Astrocyte (in vitro differentiated cells and primary cell): ENCODE measurements at regions not wholly inside any gene's neighbourhood (a gene's known extent, or its start where the extent isn't known, plus 50 kb on each side); places are given as distances from the start of the nearest gene placed in this dataset.

Experiments used
- DNase-seq: peaks from one replicate; pipeline ENCODE4 v3.0.0-alpha.2; 2010; ENCODE audit warnings: low read depth
- FAIRE-seq: peaks from 2 replicates; lab custom pipeline; 2011; peaks lifted over from hg19 to GRCh38; lab: Jason Lieb, UNC
- H2AFZ ChIP-seq: 2 replicates; pipeline ENCODE4 v1.6.0; 2012; ENCODE audit warnings: low read depth, low read length, inconsistent platforms
- H3K27ac ChIP-seq: 2 replicates; pipeline ENCODE4 v1.5.1; 2011; ENCODE audit warnings: low read depth, low read length, inconsistent platforms
- H3K27me3 ChIP-seq: 2 replicates; pipeline ENCODE4 v1.6.0; 2011; ENCODE audit warnings: low read length, inconsistent platforms; ENCODE audit not compliant: insufficient read depth
- H3K36me3 ChIP-seq: 2 replicates; pipeline ENCODE4 v1.5.1; 2011; ENCODE audit warnings: low read length, inconsistent platforms; ENCODE audit not compliant: insufficient read depth
- H3K4me1 ChIP-seq: 2 replicates; pipeline ENCODE4 v1.5.1; 2011; ENCODE audit warnings: low read length, inconsistent platforms; ENCODE audit not compliant: insufficient read depth
- H3K4me2 ChIP-seq: 2 replicates; pipeline ENCODE4 v1.6.0; 2012; ENCODE audit warnings: low read length, inconsistent platforms
- H3K4me3 ChIP-seq: 2 replicates; pipeline ENCODE4 v1.5.1; 2011; ENCODE audit warnings: low read depth, mild to moderate bottlenecking, low read length, inconsistent platforms; ENCODE audit not compliant: insufficient read depth
- H3K79me2 ChIP-seq: 2 replicates; pipeline ENCODE4 v1.6.0; 2012; ENCODE audit warnings: mild to moderate bottlenecking, low read length, inconsistent platforms; ENCODE audit not compliant: insufficient read depth
- H3K9ac ChIP-seq: 2 replicates; pipeline ENCODE4 v1.6.0; 2012; ENCODE audit warnings: mild to moderate bottlenecking, low read length, inconsistent platforms
- H3K9me3 ChIP-seq: 2 replicates; pipeline ENCODE4 v1.5.1; 2012; ENCODE audit warnings: low read depth, mild to moderate bottlenecking, low read length, inconsistent platforms; ENCODE audit not compliant: insufficient read depth
- H4K20me1 ChIP-seq: 2 replicates; pipeline ENCODE4 v1.6.0; 2012; ENCODE audit warnings: low read length, inconsistent platforms; ENCODE audit not compliant: insufficient read depth
- H3K27ac Mint-ChIP-seq: one replicate; pipeline ENCODE4 v1.8.0; 2021; ENCODE audit warnings: mild to moderate bottlenecking, mixed read lengths; ENCODE audit not compliant: unreplicated experiment
- H3K27me3 Mint-ChIP-seq: one replicate; pipeline ENCODE4 v1.8.0; 2021; ENCODE audit warnings: low read depth, mixed read lengths; ENCODE audit not compliant: unreplicated experiment
- H3K36me3 Mint-ChIP-seq: one replicate; pipeline ENCODE4 v1.8.0; 2021; ENCODE audit warnings: low read depth, mixed read lengths; ENCODE audit not compliant: unreplicated experiment
- H3K4me1 Mint-ChIP-seq: one replicate; pipeline ENCODE4 v1.8.0; 2021; ENCODE audit warnings: low read depth, mixed read lengths; ENCODE audit not compliant: unreplicated experiment
- H3K4me3 Mint-ChIP-seq: one replicate; pipeline ENCODE4 v1.8.0; 2021; ENCODE audit warnings: mild to moderate bottlenecking, moderate library complexity, mixed read lengths; ENCODE audit not compliant: unreplicated experiment
- H3K9me3 Mint-ChIP-seq: one replicate; pipeline ENCODE4 v1.8.0; 2021; ENCODE audit warnings: mild to moderate bottlenecking, mixed read lengths; ENCODE audit not compliant: unreplicated experiment
- CTCF ChIP-seq: IDR thresholded peaks from 2 replicates; pipeline ENCODE4 v1.5.1; 2011; ENCODE audit warnings: low read depth, mild to moderate bottlenecking, inconsistent platforms, low read length, moderate library complexity; ENCODE audit not compliant: insufficient read depth
- EZH2 ChIP-seq: IDR thresholded peaks from 2 replicates; pipeline ENCODE4 v1.6.1; 2012; ENCODE audit warnings: mild to moderate bottlenecking, low read length, inconsistent platforms; ENCODE audit not compliant: insufficient read depth

- H2AFZ ChIP-seq: no peak overlapping the region
- Mint-ChIP-seq H3K4me1 (no peaks in the 10 kb centered on the region), H3K4me3 (no peak overlapping the region), H3K27ac (no peak overlapping the region), H3K36me3 (no peaks in the 10 kb centered on the region), H3K9me3 (no peaks in the 10 kb centered on the region), H3K27me3 (no peaks in the 10 kb centered on the region)
- H3K27ac ChIP-seq: no peak overlapping the region
- H3K9me3 ChIP-seq: no peaks in the 10 kb centered on the region
- H3K79me2 ChIP-seq: no peaks in the 10 kb centered on the region
- no peaks in the 10 kb centered on the region for H3K27me3 ChIP-seq
- no peak overlapping the region for H3K4me3 ChIP-seq
- H4K20me1 ChIP-seq: no peaks in the 10 kb centered on the region
- no peaks in the 10 kb centered on the region for H3K36me3 ChIP-seq
- H3K4me2 ChIP-seq: no peak overlapping the region
- FAIRE-seq (no peak), DNase-seq (no peak)
- H3K4me1 ChIP-seq: no peaks in the 10 kb centered on the region
- H3K9ac ChIP-seq: no peak overlapping the region
- TF ChIP-seq EZH2 (no peak), CTCF (no peak)
Measured at GRCh38 chr6:18725449-18725848, 338.3 kb downstream of the RNF144B start.

- no peak overlapping the region for H2AFZ ChIP-seq
- H3K27ac Mint-ChIP-seq: no peak overlapping the region
- H3K79me2 ChIP-seq: no peaks in the 10 kb centered on the region
- no peak for FAIRE-seq
- TF ChIP-seq EZH2 (no peak), CTCF (no peak)
- no peaks in the 10 kb centered on the region for H3K9me3 Mint-ChIP-seq
- no peak overlapping the region for H3K4me3 Mint-ChIP-seq
- H3K27ac ChIP-seq: no peak overlapping the region
- no peaks in the 10 kb centered on the region for H3K9me3 ChIP-seq
- H3K4me1 Mint-ChIP-seq: no peaks in the 10 kb centered on the region
- no peak overlapping the region for H3K4me2 ChIP-seq
- no peak overlapping the region for H3K4me3 ChIP-seq
- H3K4me1 ChIP-seq: no peaks in the 10 kb centered on the region
- no peaks in the 10 kb centered on the region for H3K36me3 ChIP-seq
- no peaks in the 10 kb centered on the region for H3K27me3 Mint-ChIP-seq
- H3K27me3 ChIP-seq: no peaks in the 10 kb centered on the region
- DNase-seq: no peak
- no peaks in the 10 kb centered on the region for H4K20me1 ChIP-seq
- H3K36me3 Mint-ChIP-seq: no peaks in the 10 kb centered on the region
- no peak overlapping the region for H3K9ac ChIP-seq
Measured at GRCh38 chr6:18733921-18734550, 346.9 kb downstream of the RNF144B start.

GRCh38 chr6:18741741-18742140, 354.6 kb downstream of the RNF144B start:
- H3K27me3 ChIP-seq: no peaks in the 10 kb centered on the region
- no peaks in the 10 kb centered on the region for H3K27me3 Mint-ChIP-seq
- H3K36me3 ChIP-seq: no peaks in the 10 kb centered on the region
- H3K4me3 Mint-ChIP-seq: no peak overlapping the region
- H3K27ac ChIP-seq: no peak overlapping the region
- H3K27ac Mint-ChIP-seq: peak overlapping the region; percentile 75
- TF ChIP-seq EZH2 (no peak), CTCF (no peak)
- DNase-seq (no peak), FAIRE-seq (no peak)
- no peak overlapping the region for H3K4me2 ChIP-seq
- no peaks in the 10 kb centered on the region for H4K20me1 ChIP-seq
- no peaks in the 10 kb centered on the region for H3K79me2 ChIP-seq
- H3K9ac ChIP-seq: no peak overlapping the region
- H3K4me1 Mint-ChIP-seq: peaks cover 3% of the 10 kb centered on the region
- no peaks in the 10 kb centered on the region for H3K4me1 ChIP-seq
- no peak overlapping the region for H3K4me3 ChIP-seq
- no peaks in the 10 kb centered on the region for H3K9me3 ChIP-seq
- H2AFZ ChIP-seq: no peak overlapping the region
- H3K9me3 Mint-ChIP-seq: no peaks in the 10 kb centered on the region
- no peaks in the 10 kb centered on the region for H3K36me3 Mint-ChIP-seq
